Duodenal mucosa (tissue), 2 donors: ENCODE measurements at regions not wholly inside any gene's neighbourhood (a gene's known extent, or its start where the extent isn't known, plus 50 kb on each side); places are given as distances from the start of the nearest gene placed in this dataset.

Source experiments
- H3K27ac ChIP-seq: one replicate; pipeline ENCODE4 v1.7.0; 2013; ENCODE audit warnings: low read depth, low read length
- H3K27me3 ChIP-seq, 2 donors: one replicate each; pipeline ENCODE4 v1.7.0; 2013; ENCODE audit warnings: low read length in 2 of 2, control low read depth in 1 of 2; ENCODE audit not compliant: insufficient read depth in 2 of 2, control insufficient read depth in 1 of 2
- H3K36me3 ChIP-seq, 2 donors: one replicate each; pipeline ENCODE4 v1.7.0; 2013; ENCODE audit warnings: low read length in 2 of 2, control low read depth in 1 of 2; ENCODE audit not compliant: insufficient read depth in 2 of 2, control insufficient read depth in 1 of 2
- H3K4me1 ChIP-seq, 2 donors: one replicate each; pipeline ENCODE4 v1.7.0; 2013; ENCODE audit warnings: low read length in 2 of 2, control low read depth in 1 of 2; ENCODE audit not compliant: insufficient read depth in 2 of 2, control insufficient read depth in 1 of 2
- H3K4me3 ChIP-seq, 2 donors: one replicate each; pipeline ENCODE4 v1.7.0; 2013; ENCODE audit warnings: low read length in 2 of 2, low read depth in 1 of 2
- H3K9ac ChIP-seq, 2 donors: one replicate each; pipeline ENCODE4 v1.7.0; 2013; ENCODE audit warnings: low read length in 2 of 2, low read depth in 1 of 2
- H3K9me3 ChIP-seq, 2 donors: one replicate each; pipeline ENCODE4 v1.7.0; 2013; ENCODE audit warnings: low read length in 2 of 2, control low read depth in 1 of 2; ENCODE audit not compliant: control insufficient read depth in 1 of 2

- H3K27ac ChIP-seq: no peak overlapping the region
- H3K9me3 ChIP-seq: peaks cover 5 to 7% of the 10 kb centered on the region in 2 donors
- H3K9ac ChIP-seq: no peak overlapping the region
- no peaks in the 10 kb centered on the region for H3K27me3 ChIP-seq
- no peaks in the 10 kb centered on the region for H3K36me3 ChIP-seq
- no peaks in the 10 kb centered on the region for H3K4me1 ChIP-seq
- no peak overlapping the region for H3K4me3 ChIP-seq
Observed at GRCh38 chr1:222068101-222068500, 326.2 kb upstream of the DUSP10 start.

- Histone ChIP-seq H3K27ac (no peak overlapping the region), H3K4me1 (no peaks in the 10 kb centered on the region), H3K9ac (no peak overlapping the region), H3K9me3 (peaks cover 5 to 7% of the 10 kb centered on the region in 2 donors), H3K36me3 (no peaks in the 10 kb centered on the region), H3K4me3 (no peak overlapping the region), H3K27me3 (no peaks in the 10 kb centered on the region)
Observed at GRCh38 chr1:222066539-222066938, 324.6 kb upstream of the DUSP10 start.

GRCh38 chr1:222065234-222065633 lies 323.3 kb upstream of the DUSP10 start:
- Histone ChIP-seq H3K4me1 (no peaks in the 10 kb centered on the region), H3K27ac (no peak overlapping the region), H3K9me3 (peaks cover 5 to 7% of the 10 kb centered on the region in 2 donors), H3K36me3 (no peaks in the 10 kb centered on the region), H3K9ac (no peak overlapping the region), H3K4me3 (no peak overlapping the region), H3K27me3 (no peaks in the 10 kb centered on the region)

- Histone ChIP-seq H3K27me3 (no peaks in the 10 kb centered on the region), H3K4me3 (no peak overlapping the region), H3K9me3 (peaks cover 5 to 7% of the 10 kb centered on the region in 2 donors), H3K27ac (no peak overlapping the region), H3K36me3 (no peaks in the 10 kb centered on the region), H3K9ac (no peak overlapping the region), H3K4me1 (no peaks in the 10 kb centered on the region)
Observed at GRCh38 chr1:222064388-222065211, 322.7 kb upstream of the DUSP10 start.

- Histone ChIP-seq H3K9ac (no peak overlapping the region), H3K36me3 (no peaks in the 10 kb centered on the region), H3K27ac (no peak overlapping the region), H3K27me3 (no peaks in the 10 kb centered on the region), H3K4me3 (no peak overlapping the region), H3K9me3 (peaks cover 5 to 7% of the 10 kb centered on the region in 2 donors), H3K4me1 (no peaks in the 10 kb centered on the region)
Observed at GRCh38 chr1:222062640-222063039, 320.8 kb upstream of the DUSP10 start.

GRCh38 chr1:222061711-222062359 lies 319.9 kb upstream of the DUSP10 start:
- no peak overlapping the region for H3K27ac ChIP-seq

GRCh38 chr1:222060210-222060916 lies 318.5 kb upstream of the DUSP10 start:
- no peak overlapping the region for H3K9ac ChIP-seq
- H3K4me1 ChIP-seq: no peaks in the 10 kb centered on the region
- H3K4me3 ChIP-seq: no peak overlapping the region
- H3K36me3 ChIP-seq: no peaks in the 10 kb centered on the region
- no peaks in the 10 kb centered on the region for H3K27me3 ChIP-seq
- peaks cover 5 to 7% of the 10 kb centered on the region in 2 donors for H3K9me3 ChIP-seq
- H3K27ac ChIP-seq: no peak overlapping the region

More at GRCh38 chr1:222061711-222062359, 319.9 kb upstream of the DUSP10 start:
- H3K36me3 ChIP-seq: no peaks in the 10 kb centered on the region
- H3K4me3 ChIP-seq: no peak overlapping the region
- H3K9ac ChIP-seq: no peak overlapping the region
- no peaks in the 10 kb centered on the region for H3K4me1 ChIP-seq
- H3K9me3 ChIP-seq: peaks cover 5 to 7% of the 10 kb centered on the region in 2 donors
- H3K27me3 ChIP-seq: no peaks in the 10 kb centered on the region

GRCh38 chr1:222058249-222058648 lies 316.4 kb upstream of the DUSP10 start:
- Histone ChIP-seq H3K4me1 (no peaks in the 10 kb centered on the region), H3K9me3 (no peaks in the 10 kb centered on the region), H3K9ac (no peak overlapping the region)

GRCh38 chr1:222057162-222057561 lies 315.3 kb upstream of the DUSP10 start:
- Histone ChIP-seq H3K27ac (no peak overlapping the region), H3K36me3 (no peaks in the 10 kb centered on the region), H3K9ac (no peak overlapping the region), H3K4me1 (no peaks in the 10 kb centered on the region), H3K9me3 (no peaks in the 10 kb centered on the region), H3K27me3 (no peaks in the 10 kb centered on the region), H3K4me3 (no peak overlapping the region)

More at GRCh38 chr1:222058249-222058648, 316.4 kb upstream of the DUSP10 start:
- no peak overlapping the region for H3K27ac ChIP-seq
- no peak overlapping the region for H3K4me3 ChIP-seq
- H3K27me3 ChIP-seq: no peaks in the 10 kb centered on the region
- no peaks in the 10 kb centered on the region for H3K36me3 ChIP-seq

- no peaks in the 10 kb centered on the region for H3K4me1 ChIP-seq
- H3K36me3 ChIP-seq: no peaks in the 10 kb centered on the region
- H3K27ac ChIP-seq: no peak overlapping the region
- H3K27me3 ChIP-seq: no peaks in the 10 kb centered on the region
- H3K4me3 ChIP-seq: no peak overlapping the region
- no peaks in the 10 kb centered on the region for H3K9me3 ChIP-seq
- H3K9ac ChIP-seq: no peak overlapping the region
Observed at GRCh38 chr1:222054416-222054815, 312.5 kb upstream of the DUSP10 start.
